H9 (cell line): ENCODE measurements at regions not wholly inside any gene's neighbourhood (a gene's known extent, or its start where the extent isn't known, plus 50 kb on each side); places are given as distances from the start of the nearest gene placed in this dataset.

ENCODE experiments used
- DNase-seq: peaks from one replicate; pipeline ENCODE4 v3.0.0-alpha.2; 2017
- H2AFZ ChIP-seq: one replicate; pipeline ENCODE4 v1.6.1; 2013; ENCODE audit warnings: mild to moderate bottlenecking, low read length, control low read depth, moderate library complexity
- H2AK5ac ChIP-seq: 2 replicates; pipeline ENCODE4 v1.6.1; 2013; ENCODE audit warnings: low read length, control low read depth, mixed read lengths; ENCODE audit not compliant: insufficient read length
- H2BK120ac ChIP-seq: one replicate; pipeline ENCODE4 v1.6.1; 2013; ENCODE audit warnings: low read depth, mild to moderate bottlenecking, low read length, control low read depth, inconsistent platforms; ENCODE audit not compliant: poor library complexity, severe bottlenecking
- H2BK12ac ChIP-seq: 2 replicates; pipeline ENCODE4 v1.6.1; 2013; ENCODE audit warnings: low read length, control low read depth, mixed read lengths, low read depth; ENCODE audit not compliant: insufficient read length
- H2BK15ac ChIP-seq: 2 replicates; pipeline ENCODE4 v1.6.1; 2013; ENCODE audit warnings: low read depth, low read length, control low read depth
- H2BK20ac ChIP-seq: one replicate; pipeline ENCODE4 v1.6.1; 2013; ENCODE audit warnings: low read depth, mild to moderate bottlenecking, low read length, control low read depth, inconsistent platforms; ENCODE audit not compliant: poor library complexity, severe bottlenecking
- H2BK5ac ChIP-seq: 2 replicates; pipeline ENCODE4 v1.6.1; 2013; ENCODE audit warnings: low read length, control low read depth, mixed read lengths; ENCODE audit not compliant: insufficient read length
- H3K14ac ChIP-seq: 2 replicates; pipeline ENCODE4 v1.6.1; 2013; ENCODE audit warnings: low read length, control low read depth; ENCODE audit not compliant: insufficient read depth
- H3K18ac ChIP-seq: 2 replicates; pipeline ENCODE4 v1.6.1; 2013; ENCODE audit warnings: low read depth, mild to moderate bottlenecking, mixed read lengths, low read length, control low read depth; ENCODE audit not compliant: insufficient read length
- H3K23ac ChIP-seq: 2 replicates; pipeline ENCODE4 v1.6.1; 2013; ENCODE audit warnings: low read length, control low read depth, mixed read lengths, low read depth; ENCODE audit not compliant: insufficient read length
- H3K23me2 ChIP-seq: 2 replicates; pipeline ENCODE4 v1.6.1; 2013; ENCODE audit warnings: low read depth, mild to moderate bottlenecking, mixed read lengths, low read length, control low read depth; ENCODE audit not compliant: insufficient read length, poor library complexity, severe bottlenecking
- H3K27ac ChIP-seq: 2 replicates; pipeline ENCODE4 v1.5.1; 2013; ENCODE audit warnings: low read length, control low read depth, mixed read lengths, low read depth; ENCODE audit not compliant: insufficient read length
- H3K27me3 ChIP-seq: 2 replicates; pipeline ENCODE4 v1.6.1; 2013; ENCODE audit warnings: low read length, control low read depth, inconsistent platforms; ENCODE audit not compliant: insufficient read depth
- H3K4ac ChIP-seq: 2 replicates; pipeline ENCODE4 v1.6.1; 2013; ENCODE audit warnings: low read depth, mild to moderate bottlenecking, control low read depth, inconsistent platforms, low read length, moderate library complexity
- H3K4me1 ChIP-seq: 2 replicates; pipeline ENCODE4 v1.6.1; 2013; ENCODE audit warnings: low read length, control low read depth, inconsistent platforms; ENCODE audit not compliant: insufficient read depth
- H3K4me2 ChIP-seq: 2 replicates; pipeline ENCODE4 v1.6.1; 2013; ENCODE audit warnings: low read length, control low read depth, mixed read lengths; ENCODE audit not compliant: insufficient read length, insufficient read depth
- H3K56ac ChIP-seq: 2 replicates; pipeline ENCODE4 v1.6.1; 2013; ENCODE audit warnings: low read depth, mild to moderate bottlenecking, mixed read lengths, low read length, control low read depth; ENCODE audit not compliant: insufficient read length
- H3K79me1 ChIP-seq: 2 replicates; pipeline ENCODE4 v1.6.1; 2013; ENCODE audit warnings: low read depth, mild to moderate bottlenecking, moderate library complexity, low read length, control low read depth, inconsistent platforms; ENCODE audit not compliant: insufficient read depth, poor library complexity, severe bottlenecking
- H3K79me2 ChIP-seq: 2 replicates; pipeline ENCODE4 v1.6.1; 2013; ENCODE audit warnings: low read length, control low read depth, inconsistent platforms; ENCODE audit not compliant: insufficient read depth
- H3K9ac ChIP-seq: 2 replicates; pipeline ENCODE4 v1.6.1; 2013; ENCODE audit warnings: low read length, control low read depth, mixed read lengths; ENCODE audit not compliant: insufficient read length; ENCODE audit errors: extremely low read depth
- H3K9me3 ChIP-seq: one replicate; pipeline ENCODE4 v1.6.1; 2013; ENCODE audit warnings: low read depth, low read length, inconsistent platforms; ENCODE audit not compliant: control insufficient read depth
- H3T11ph ChIP-seq: one replicate; pipeline ENCODE4 v1.6.1; 2013; ENCODE audit warnings: mild to moderate bottlenecking, low read length, control low read depth, inconsistent platforms
- H4K20me1 ChIP-seq: one replicate; pipeline ENCODE4 v1.6.1; 2013; ENCODE audit not compliant: control insufficient read depth, insufficient read length, insufficient read depth
- H4K5ac ChIP-seq: 2 replicates; pipeline ENCODE4 v1.6.1; 2013; ENCODE audit warnings: low read depth, mild to moderate bottlenecking, mixed read lengths, low read length, control low read depth; ENCODE audit not compliant: insufficient read length
- H4K8ac ChIP-seq: replicated peaks from 2 replicates; pipeline ENCODE4 v1.6.1; 2013; ENCODE audit warnings: low read length, control low read depth, mixed read lengths, low read depth; ENCODE audit not compliant: insufficient read length
- H4K91ac ChIP-seq: 2 replicates; pipeline ENCODE4 v1.6.1; 2013; ENCODE audit warnings: low read depth, mild to moderate bottlenecking, moderate library complexity, mixed read lengths, low read length, control low read depth; ENCODE audit not compliant: insufficient read length
- H3K27ac Mint-ChIP-seq, 3 experiments: 2 replicates in 2 of 3; 3 replicates in 1 of 3; pipeline ENCODE4 v1.8.0; 2020 to 2021; ENCODE audit warnings: mixed read lengths in 3 of 3, mild to moderate bottlenecking in 1 of 3, moderate library complexity in 1 of 3
- H3K27me3 Mint-ChIP-seq: 2 replicates; pipeline ENCODE4 v1.8.0; 2021; ENCODE audit warnings: low read depth, mild to moderate bottlenecking, moderate library complexity, mixed read lengths
- H3K36me3 Mint-ChIP-seq, 3 experiments: 2 replicates in 2 of 3; 3 replicates in 1 of 3; pipeline ENCODE4 v1.8.0; 2020 to 2021; ENCODE audit warnings: low read depth in 3 of 3, mixed read lengths in 3 of 3; ENCODE audit not compliant: insufficient read depth in 1 of 3
- H3K4me1 Mint-ChIP-seq, 2 experiments: 2 replicates each; pipeline ENCODE4 v1.8.0; 2020; ENCODE audit warnings: mixed read lengths in 2 of 2
- H3K4me3 Mint-ChIP-seq, 2 experiments: 2 replicates in 1 of 2; 3 replicates in 1 of 2; pipeline ENCODE4 v1.8.0; 2020 to 2021; ENCODE audit warnings: mild to moderate bottlenecking in 2 of 2, mixed read lengths in 2 of 2, moderate library complexity in 1 of 2
- H3K9me3 Mint-ChIP-seq, 2 experiments: 2 replicates in 1 of 2; 3 replicates in 1 of 2; pipeline ENCODE4 v1.8.0; 2020; ENCODE audit warnings: mild to moderate bottlenecking in 2 of 2, mixed read lengths in 2 of 2, moderate library complexity in 1 of 2
- CTCF ChIP-seq: fragments of 200-600 bp; sonication (generic); conservative IDR thresholded peaks from 3 replicates; pipeline ENCODE4 v1.8.0; 2021; ENCODE audit warnings: antibody characterized with exemption, mild to moderate bottlenecking

DNA sequence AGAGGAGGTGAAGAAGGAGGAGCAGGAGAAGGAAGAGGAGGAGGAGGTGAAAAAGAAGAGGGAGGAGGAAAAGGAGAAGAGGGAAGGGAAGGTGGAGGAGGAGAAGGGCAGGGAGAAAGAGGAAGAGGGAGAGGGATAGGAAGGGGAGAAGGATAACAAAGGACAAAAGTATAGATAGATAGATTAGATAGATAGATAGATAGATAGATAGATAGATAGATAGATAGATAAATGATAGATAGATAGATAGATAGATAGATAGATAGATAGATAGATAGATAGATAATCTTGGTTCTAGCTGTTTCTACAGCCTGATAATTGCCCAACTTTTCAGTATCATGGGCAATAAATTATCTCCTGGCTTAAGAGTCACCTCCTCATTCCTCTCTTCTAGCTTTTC, 296.2 kb upstream of the C16orf82 start:
- Histone ChIP-seq H4K5ac (no peak overlapping the region), H3K79me1 (no peaks in the 10 kb centered on the region), H2AFZ (no peak overlapping the region), H3K23ac (no peak overlapping the region), H3K9ac (no peak overlapping the region), H2AK5ac (no peak overlapping the region), H2BK20ac (no peak overlapping the region), H3K56ac (no peak overlapping the region), H2BK5ac (no peak overlapping the region), H3T11ph (no peak overlapping the region), H2BK15ac (no peak overlapping the region), H4K91ac (no peak overlapping the region), H3K79me2 (0 out of 2 replicates have a peak, but pooled peaks cover 2% of the 10 kb centered on the region), H4K20me1 (no peaks in the 10 kb centered on the region), H2BK12ac (no peak overlapping the region), H3K23me2 (no peaks in the 10 kb centered on the region), H3K9me3 (no peaks in the 10 kb centered on the region), H3K4ac (no peak overlapping the region), H3K27me3 (peaks cover 2% of the 10 kb centered on the region; the same call in 1 of the 2 replicates), H3K27ac (no peak overlapping the region), H3K4me2 (no peak overlapping the region), H3K14ac (no peak overlapping the region), H3K4me1 (no peaks in the 10 kb centered on the region), H2BK120ac (no peak overlapping the region), H4K8ac (no peak overlapping the region), H3K18ac (no peak overlapping the region)
- Mint-ChIP-seq H3K9me3 (peaks cover 2 to 4% of the 10 kb centered on the region in 2 experiments; a peak in 3 of 5 replicates), H3K27ac (no peak overlapping the region), H3K4me3 (no peak overlapping the region), H3K27me3 (peaks cover 81% of the 10 kb centered on the region), H3K4me1 (no peaks in the 10 kb centered on the region), H3K36me3 (no peaks in the 10 kb centered on the region)
- TF ChIP-seq CTCF = no peak
- no peak for DNase-seq
